Memory B cell (primary cell): ENCODE measurements at regions not wholly inside any gene's neighbourhood (a gene's known extent, or its start where the extent isn't known, plus 50 kb on each side); places are given as distances from the start of the nearest gene placed in this dataset.
"Not testable (repeated sequence)": the region's sequence is repeated elsewhere in the genome, so short reads cannot be mapped to it uniquely, and the experiment has no call there.

ENCODE experiments used
- ATAC-seq: fragments of 150-1000 bp; cut with Tn5 transposase; 2 replicates; pipeline ENCODE4 v1.10.0; 2021; ENCODE audit warnings: low read depth, mild to moderate bottlenecking, moderate library complexity
- DNase-seq, 2 donors: peaks; one replicate each; pipeline ENCODE4 v3.0.0; 2022; ENCODE audit warnings: low spot score in 2 of 2
- H3K27ac Mint-ChIP-seq: one replicate; pipeline ENCODE4 v1.8.0; 2022; ENCODE audit warnings: mild to moderate bottlenecking, moderate library complexity, mixed read lengths
- H3K27me3 Mint-ChIP-seq: one replicate; pipeline ENCODE4 v1.8.0; 2022; ENCODE audit warnings: mixed read lengths
- H3K36me3 Mint-ChIP-seq: one replicate; pipeline ENCODE4 v1.8.0; 2022; ENCODE audit warnings: mild to moderate bottlenecking, mixed read lengths
- H3K4me1 Mint-ChIP-seq: one replicate; pipeline ENCODE4 v1.8.0; 2022; ENCODE audit warnings: mixed read lengths
- H3K4me3 Mint-ChIP-seq: one replicate; pipeline ENCODE4 v1.8.0; 2022; ENCODE audit warnings: mild to moderate bottlenecking, moderate library complexity, mixed read lengths
- H3K9me3 Mint-ChIP-seq: one replicate; pipeline ENCODE4 v1.8.0; 2022; ENCODE audit warnings: mixed read lengths

DNA sequence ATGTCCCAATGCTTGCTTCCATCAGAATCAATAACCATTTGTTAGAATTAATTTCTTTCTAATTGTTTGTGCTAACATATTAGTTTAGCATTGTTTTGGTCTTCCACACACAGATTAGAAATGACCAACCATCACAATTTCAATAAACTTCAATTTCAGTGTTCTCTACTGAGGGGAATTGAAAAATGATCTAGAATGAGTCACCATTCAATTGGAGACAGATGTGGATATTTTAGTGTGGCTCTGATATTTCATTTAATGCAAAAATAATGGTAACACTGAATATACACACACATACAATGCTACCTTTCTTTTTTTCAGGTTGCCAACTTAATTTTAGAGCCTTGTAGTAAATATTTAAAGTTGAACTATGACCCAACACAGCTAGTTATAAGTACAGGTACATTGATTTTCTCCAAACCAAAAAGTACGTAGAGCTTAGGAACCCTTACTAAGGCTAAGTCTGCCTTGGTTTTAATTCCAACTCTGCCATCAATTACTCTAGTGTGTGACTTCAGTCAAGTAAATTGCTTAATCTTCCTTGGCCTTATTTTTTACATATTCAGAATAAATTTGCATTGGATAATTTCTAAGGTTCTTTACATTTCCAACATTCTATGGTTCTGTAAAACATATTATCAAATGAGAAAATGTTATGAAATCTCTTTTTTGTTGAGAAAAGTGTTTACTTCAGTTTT, 143.9 kb downstream of the DMRTA1 start:
- no peak for ATAC-seq
- no peaks in the 10 kb centered on the region for H3K4me1 Mint-ChIP-seq
- peaks cover 2% of the 10 kb centered on the region for H3K9me3 Mint-ChIP-seq
- no peak overlapping the region for H3K4me3 Mint-ChIP-seq
- no peak overlapping the region for H3K27ac Mint-ChIP-seq
- no peaks in the 10 kb centered on the region for H3K36me3 Mint-ChIP-seq
- H3K27me3 Mint-ChIP-seq: no peaks in the 10 kb centered on the region
- DNase-seq: no peak

DNA sequence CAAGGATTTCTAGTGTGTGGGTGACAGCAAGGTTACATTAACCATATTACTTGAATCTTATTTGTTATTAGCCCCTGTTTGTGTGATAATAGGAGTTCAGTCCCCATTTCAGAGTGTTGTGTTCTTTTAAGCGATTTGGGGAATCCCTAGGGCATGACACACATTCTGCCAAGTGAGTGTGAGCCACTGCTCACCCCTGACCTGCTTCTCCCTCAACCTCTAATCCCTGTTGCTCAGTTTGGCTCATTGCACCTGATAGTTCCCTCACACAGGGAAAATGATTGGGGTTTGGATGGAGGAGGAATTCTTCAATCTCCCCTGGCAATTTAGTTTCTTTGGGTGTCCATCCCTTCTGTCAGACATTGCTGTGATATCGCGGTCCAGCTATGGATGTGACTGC, 149.2 kb downstream of the DMRTA1 start:
- no peaks in the 10 kb centered on the region for H3K36me3 Mint-ChIP-seq
- peaks cover 1% of the 10 kb centered on the region for H3K9me3 Mint-ChIP-seq
- no peaks in the 10 kb centered on the region for H3K27me3 Mint-ChIP-seq
- DNase-seq (no peak), ATAC-seq (no peak)
- H3K4me3 Mint-ChIP-seq: no peak overlapping the region
- H3K27ac Mint-ChIP-seq: no peak overlapping the region
- H3K4me1 Mint-ChIP-seq: no peaks in the 10 kb centered on the region

DNA sequence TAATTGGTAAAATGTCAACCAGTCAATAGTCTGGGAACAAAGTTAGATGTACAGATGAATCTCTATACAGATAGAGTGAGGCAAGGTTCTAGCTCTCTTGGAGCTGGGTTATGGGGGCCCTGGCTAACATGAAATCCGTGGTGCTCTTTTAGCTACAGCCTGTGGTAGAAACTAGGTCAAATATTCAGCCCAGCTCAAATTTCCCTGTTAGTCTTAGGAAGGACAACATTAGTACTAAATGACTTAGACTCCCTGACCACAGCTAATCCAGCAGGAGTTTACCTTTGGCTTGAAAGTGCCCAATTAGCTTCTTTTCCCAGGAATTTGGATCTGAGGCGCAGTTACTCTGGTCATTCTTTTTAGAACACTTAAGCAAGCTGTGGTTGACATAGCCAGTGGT, 170.5 kb downstream of the DMRTA1 start:
- no peak overlapping the region for H3K27ac Mint-ChIP-seq
- no peaks in the 10 kb centered on the region for H3K36me3 Mint-ChIP-seq
- no peaks in the 10 kb centered on the region for H3K27me3 Mint-ChIP-seq
- DNase-seq: no peak
- H3K4me3 Mint-ChIP-seq: no peak overlapping the region
- peaks cover 7% of the 10 kb centered on the region for H3K9me3 Mint-ChIP-seq
- no peaks in the 10 kb centered on the region for H3K4me1 Mint-ChIP-seq
- no peak for ATAC-seq

DNA sequence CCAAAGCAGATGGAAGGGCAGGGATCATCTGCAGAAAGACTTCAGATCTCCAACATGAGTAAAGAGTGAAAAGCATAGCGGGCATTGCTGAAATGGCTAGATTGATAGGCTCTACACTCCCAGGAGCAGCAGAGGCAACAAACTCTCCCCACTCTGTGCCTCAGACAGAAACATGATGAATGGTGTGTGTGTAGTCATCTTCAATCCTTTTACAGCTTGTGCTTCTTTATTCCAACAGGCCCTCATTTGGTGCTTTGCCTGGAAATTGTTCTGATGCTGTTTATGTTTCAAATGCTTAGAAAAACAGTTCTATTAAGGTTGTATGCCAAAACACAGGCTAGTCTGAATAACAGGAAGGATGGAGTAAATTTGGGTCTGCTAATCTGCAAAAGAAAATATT, 176.2 kb downstream of the DMRTA1 start:
- Mint-ChIP-seq H3K27ac (no peak overlapping the region), H3K27me3 (no peaks in the 10 kb centered on the region), H3K36me3 (no peaks in the 10 kb centered on the region), H3K4me1 (no peaks in the 10 kb centered on the region), H3K9me3 (peaks cover 5% of the 10 kb centered on the region), H3K4me3 (no peak overlapping the region)
- DNase-seq (no peak), ATAC-seq (no peak)

DNA sequence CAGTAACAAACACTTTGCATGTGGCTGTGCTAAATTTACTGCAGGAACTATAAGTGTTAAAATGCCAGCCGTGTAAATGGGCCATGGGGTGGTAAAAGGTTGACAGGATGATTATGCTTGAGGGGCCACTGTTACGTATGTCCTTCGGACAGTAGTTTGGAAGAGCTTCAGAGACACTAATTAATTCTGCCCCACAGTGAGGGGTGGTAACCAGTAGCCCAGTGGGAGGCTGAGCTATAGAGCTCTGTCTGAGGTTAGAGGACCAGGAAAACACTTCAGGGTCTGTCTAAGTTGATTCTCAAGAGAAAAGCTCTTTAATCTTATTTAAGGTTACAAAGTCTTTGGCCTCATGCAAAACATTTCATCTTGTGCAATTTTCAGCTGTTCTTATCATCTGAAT, 176.6 kb downstream of the DMRTA1 start:
- H3K4me3 Mint-ChIP-seq: no peak overlapping the region
- ATAC-seq: no peak

DNA sequence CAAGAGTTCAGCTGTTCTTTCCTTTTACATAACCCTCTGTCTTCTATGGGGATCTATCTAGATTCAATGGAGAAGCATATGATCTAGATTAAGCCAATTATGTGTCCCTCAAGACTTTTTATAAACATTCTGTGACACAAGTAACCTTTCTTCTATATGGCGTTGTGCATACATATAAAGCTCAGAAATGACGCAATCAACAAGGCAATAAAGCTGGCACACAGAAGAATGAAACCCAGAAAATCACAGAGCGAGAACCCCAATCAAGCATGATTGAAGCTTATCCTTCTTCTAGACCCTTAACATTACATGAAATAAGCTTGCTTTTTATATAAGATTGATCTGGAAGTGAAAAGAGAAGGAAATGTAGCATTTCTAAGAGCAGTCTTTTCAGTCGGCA, 178.9 kb downstream of the DMRTA1 start:
- peaks cover 9% of the 10 kb centered on the region for H3K9me3 Mint-ChIP-seq
- no peaks in the 10 kb centered on the region for H3K36me3 Mint-ChIP-seq
- no peak overlapping the region for H3K4me3 Mint-ChIP-seq
- H3K27ac Mint-ChIP-seq: no peak overlapping the region
- ATAC-seq (no peak), DNase-seq (no peak)
- H3K4me1 Mint-ChIP-seq: no peaks in the 10 kb centered on the region
- no peaks in the 10 kb centered on the region for H3K27me3 Mint-ChIP-seq

More for the DNA sequence above, 176.6 kb downstream of the DMRTA1 start:
- H3K27ac Mint-ChIP-seq: no peak overlapping the region
- no peaks in the 10 kb centered on the region for H3K27me3 Mint-ChIP-seq
- H3K36me3 Mint-ChIP-seq: no peaks in the 10 kb centered on the region
- H3K9me3 Mint-ChIP-seq: peaks cover 5% of the 10 kb centered on the region
- no peaks in the 10 kb centered on the region for H3K4me1 Mint-ChIP-seq
- DNase-seq: no peak

DNA sequence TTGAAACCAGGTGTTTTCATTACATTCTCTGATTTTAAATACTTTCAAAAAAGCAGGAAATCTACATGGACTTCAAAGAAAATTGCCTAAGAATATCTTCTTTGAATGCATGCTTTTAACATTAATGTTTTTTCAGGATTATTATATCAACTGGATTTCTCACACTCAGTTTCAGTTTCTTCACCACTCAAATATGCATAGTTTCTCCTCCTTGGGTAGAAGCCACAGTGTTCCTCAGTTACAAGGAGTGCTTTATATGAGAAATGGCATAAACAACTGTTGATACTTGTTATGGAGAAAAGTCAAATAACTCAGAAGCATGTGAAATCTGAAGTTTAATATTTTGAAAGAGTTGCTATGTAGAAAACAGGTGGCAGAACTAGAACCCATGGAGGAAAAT, 196.9 kb downstream of the DMRTA1 start:
- ATAC-seq: no peak
- H3K9me3 Mint-ChIP-seq: peaks cover 2% of the 10 kb centered on the region
- no peak for DNase-seq
- no peaks in the 10 kb centered on the region for H3K36me3 Mint-ChIP-seq
- no peak overlapping the region for H3K27ac Mint-ChIP-seq
- H3K4me1 Mint-ChIP-seq: no peaks in the 10 kb centered on the region
- H3K4me3 Mint-ChIP-seq: no peak overlapping the region
- no peaks in the 10 kb centered on the region for H3K27me3 Mint-ChIP-seq

DNA sequence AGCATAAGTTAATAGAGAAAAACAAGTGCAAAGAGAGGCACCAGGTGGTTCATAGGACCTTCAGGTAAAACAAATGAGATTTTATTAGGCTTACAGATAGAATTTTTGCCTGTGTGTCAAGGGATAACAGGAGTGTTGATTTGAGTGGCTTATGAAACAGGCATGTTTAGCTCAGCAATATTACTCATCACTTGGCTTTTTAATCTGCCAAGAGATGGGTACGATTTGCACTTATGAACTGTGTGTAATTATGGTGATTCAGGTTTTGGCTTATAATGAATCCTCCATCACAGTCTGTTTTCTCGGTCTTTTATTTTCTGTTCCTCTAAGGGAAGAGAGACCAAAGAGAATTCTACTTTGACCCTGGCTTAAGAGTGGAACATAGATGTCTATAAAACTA, 199.3 kb downstream of the DMRTA1 start:
- ATAC-seq (no peak), DNase-seq (no peak)
- no peaks in the 10 kb centered on the region for H3K4me1 Mint-ChIP-seq

DNA sequence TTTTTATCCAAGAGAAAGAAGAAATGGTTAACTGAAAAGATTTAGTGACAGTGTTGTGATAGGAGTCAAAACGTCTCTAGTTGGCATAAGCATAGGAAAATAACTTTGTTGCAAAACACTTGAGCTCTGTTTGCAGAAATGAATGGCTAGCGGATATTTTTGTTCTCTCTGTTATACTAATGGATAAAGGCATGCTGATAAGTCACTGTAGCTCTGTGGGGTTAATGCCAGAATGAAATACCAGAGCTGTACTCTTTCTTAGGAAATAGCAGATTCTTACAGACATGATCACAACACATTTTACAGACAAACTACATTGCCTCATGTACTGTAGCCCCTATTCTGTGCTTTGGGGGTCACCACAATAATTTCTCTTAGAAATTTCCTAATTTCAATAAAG, 202.8 kb downstream of the DMRTA1 start:
- no peak for ATAC-seq
- no peak for DNase-seq
- H3K27me3 Mint-ChIP-seq: no peaks in the 10 kb centered on the region
- H3K9me3 Mint-ChIP-seq: peaks cover 2% of the 10 kb centered on the region
- H3K36me3 Mint-ChIP-seq: no peaks in the 10 kb centered on the region
- H3K27ac Mint-ChIP-seq: no peak overlapping the region
- no peaks in the 10 kb centered on the region for H3K4me1 Mint-ChIP-seq
- H3K4me3 Mint-ChIP-seq: no peak overlapping the region

More for the DNA sequence above, 199.3 kb downstream of the DMRTA1 start:
- Mint-ChIP-seq H3K4me3 (no peak overlapping the region), H3K36me3 (no peaks in the 10 kb centered on the region), H3K27me3 (no peaks in the 10 kb centered on the region), H3K9me3 (peaks cover 2% of the 10 kb centered on the region), H3K27ac (no peak overlapping the region)

DNA sequence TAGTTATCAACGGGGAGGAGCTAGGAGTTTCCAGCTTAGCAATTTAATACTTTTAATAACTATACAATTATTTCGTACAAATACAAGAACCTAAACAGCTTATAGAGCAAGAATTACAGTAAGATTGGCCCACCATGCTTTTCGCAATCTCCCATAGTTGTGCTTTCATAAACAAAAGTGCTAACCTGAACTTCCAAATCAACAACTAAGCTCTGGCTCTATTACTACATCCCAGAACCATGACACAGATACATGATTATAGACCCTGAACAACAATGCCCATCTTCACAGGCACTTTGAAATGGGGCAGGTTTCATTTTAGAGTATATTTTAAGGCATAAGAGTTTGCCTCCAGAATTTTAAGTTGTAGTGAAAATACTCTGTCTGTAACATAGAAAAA, 203.5 kb downstream of the DMRTA1 start:
- ATAC-seq (no peak), DNase-seq (no peak)
- Mint-ChIP-seq H3K9me3 (peaks cover 2% of the 10 kb centered on the region), H3K4me3 (no peak overlapping the region), H3K36me3 (no peaks in the 10 kb centered on the region), H3K27ac (no peak overlapping the region), H3K27me3 (no peaks in the 10 kb centered on the region), H3K4me1 (no peaks in the 10 kb centered on the region)

DNA sequence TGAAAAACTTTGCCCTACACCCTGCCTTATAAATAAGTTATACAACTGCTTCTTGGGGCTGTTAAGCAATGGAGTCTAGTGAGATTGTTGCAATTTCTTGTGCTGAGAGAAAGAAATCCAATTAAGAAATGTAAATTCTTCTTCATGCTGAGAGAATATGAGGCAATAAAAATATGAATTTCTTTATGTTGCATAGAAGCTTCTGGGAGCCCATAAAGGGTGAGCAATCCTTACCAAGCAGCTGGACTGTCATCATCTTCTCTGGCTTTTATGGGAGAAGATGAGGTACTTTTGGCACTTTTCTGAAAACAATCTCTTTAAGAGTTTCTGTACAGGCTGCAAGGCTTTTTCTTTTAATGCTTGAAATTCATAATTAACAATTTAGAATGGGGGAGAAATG, 204.3 kb downstream of the DMRTA1 start:
- H3K4me3 Mint-ChIP-seq: no peak overlapping the region
- ATAC-seq: no peak
- no peaks in the 10 kb centered on the region for H3K36me3 Mint-ChIP-seq
- H3K4me1 Mint-ChIP-seq: no peaks in the 10 kb centered on the region
- no peaks in the 10 kb centered on the region for H3K27me3 Mint-ChIP-seq
- no peak overlapping the region for H3K27ac Mint-ChIP-seq
- no peak for DNase-seq
- peaks cover 2% of the 10 kb centered on the region for H3K9me3 Mint-ChIP-seq

DNA sequence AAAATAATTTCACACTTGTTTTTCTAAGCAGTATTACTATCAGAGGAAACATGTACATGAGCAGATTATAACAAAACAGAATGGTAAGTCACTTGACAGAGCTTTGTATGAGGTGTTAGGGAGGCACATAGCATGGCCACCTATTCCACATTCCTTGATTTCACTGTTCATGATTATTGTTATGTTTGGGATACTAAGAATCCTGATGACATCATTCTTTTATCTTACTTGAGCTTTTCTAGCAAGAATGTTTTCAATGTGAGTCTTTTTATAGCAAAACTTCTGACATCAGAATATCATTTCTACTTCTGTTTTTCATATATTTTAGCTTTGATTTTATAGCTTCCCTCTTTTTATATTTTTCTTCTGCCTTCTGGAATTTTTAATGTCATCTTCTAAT, 208.2 kb downstream of the DMRTA1 start:
- no peak overlapping the region for H3K4me3 Mint-ChIP-seq
- ATAC-seq (no peak), DNase-seq (no peak)
- no peaks in the 10 kb centered on the region for H3K4me1 Mint-ChIP-seq
- H3K27me3 Mint-ChIP-seq: no peaks in the 10 kb centered on the region
- no peaks in the 10 kb centered on the region for H3K36me3 Mint-ChIP-seq
- no peaks in the 10 kb centered on the region for H3K9me3 Mint-ChIP-seq
- no peak overlapping the region for H3K27ac Mint-ChIP-seq

DNA sequence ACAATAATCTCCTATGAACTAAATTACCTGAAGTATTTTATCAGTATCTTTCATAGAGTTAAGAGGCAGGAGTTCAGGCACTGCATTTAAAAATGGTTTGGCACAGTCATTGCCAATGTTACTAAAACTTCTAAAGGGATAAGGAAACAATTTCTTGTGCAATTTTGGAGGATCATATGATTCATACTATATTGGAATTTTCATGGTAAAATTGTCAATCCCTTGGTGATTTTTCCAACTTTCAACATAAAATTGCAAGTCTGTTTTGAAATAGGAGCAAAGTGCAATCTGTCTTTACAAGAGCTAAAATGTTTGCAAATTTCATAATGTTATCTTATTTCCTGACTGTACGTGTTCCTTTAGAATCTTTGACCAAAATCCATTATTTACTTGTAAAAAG, 211.1 kb downstream of the DMRTA1 start:
- Mint-ChIP-seq H3K4me3 (no peak overlapping the region), H3K27me3 (no peaks in the 10 kb centered on the region), H3K27ac (no peak overlapping the region), H3K36me3 (no peaks in the 10 kb centered on the region), H3K9me3 (peaks cover 4% of the 10 kb centered on the region), H3K4me1 (no peaks in the 10 kb centered on the region)
- DNase-seq (no peak), ATAC-seq (no peak)

DNA sequence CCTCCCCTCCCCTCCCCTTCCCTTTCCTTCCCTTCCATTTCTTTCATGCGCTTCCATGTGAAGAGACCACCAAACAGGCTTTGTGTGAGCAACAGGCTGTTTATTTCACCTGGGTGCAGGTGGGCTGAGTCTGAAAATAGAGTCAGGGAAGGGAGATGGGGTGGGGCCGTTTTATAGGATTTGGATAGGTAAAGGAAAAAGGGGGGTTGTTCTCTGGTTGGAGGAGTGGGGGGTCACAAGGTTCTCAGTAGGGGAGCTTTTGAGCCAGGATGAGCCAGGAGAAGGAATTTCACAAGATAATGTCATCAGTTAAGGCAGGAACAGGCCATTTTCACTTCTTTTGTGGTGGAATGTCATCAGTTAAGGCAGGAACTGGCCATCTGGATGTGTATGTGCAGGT, 211.9 kb downstream of the DMRTA1 start:
- not testable (repeated sequence) for H3K4me3 Mint-ChIP-seq, ATAC-seq, H3K9me3 Mint-ChIP-seq, H3K27me3 Mint-ChIP-seq, H3K27ac Mint-ChIP-seq, DNase-seq, H3K36me3 Mint-ChIP-seq, H3K4me1 Mint-ChIP-seq

DNA sequence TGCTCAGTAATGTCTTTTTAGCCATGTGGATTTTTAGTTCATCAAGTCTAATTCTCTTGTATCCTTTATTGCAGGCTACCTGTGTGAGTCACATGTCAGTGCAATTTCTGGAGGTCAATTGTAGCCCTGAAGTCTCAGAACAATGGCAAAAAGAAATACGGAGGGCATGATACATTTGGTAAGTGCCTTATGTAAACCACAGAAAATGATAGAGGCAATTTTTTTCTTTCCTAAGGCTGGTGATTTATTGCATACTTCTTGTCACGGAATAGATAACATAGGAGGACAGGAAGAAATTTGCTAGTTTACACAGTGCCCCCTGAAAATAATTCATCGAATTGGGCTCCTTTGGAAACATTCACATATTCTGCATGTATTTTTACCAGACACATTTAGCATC, 235.9 kb downstream of the DMRTA1 start:
- ATAC-seq: no peak
- Mint-ChIP-seq H3K4me3 (no peak overlapping the region), H3K4me1 (no peaks in the 10 kb centered on the region), H3K36me3 (no peaks in the 10 kb centered on the region), H3K27ac (no peak overlapping the region), H3K27me3 (no peaks in the 10 kb centered on the region), H3K9me3 (no peaks in the 10 kb centered on the region)
- no peak for DNase-seq
